ENCODE measurements at regions not wholly inside any gene's neighbourhood (a gene's known extent, or its start where the extent isn't known, plus 50 kb on each side); places are given as distances from the start of the nearest gene placed in this dataset.

DNA sequence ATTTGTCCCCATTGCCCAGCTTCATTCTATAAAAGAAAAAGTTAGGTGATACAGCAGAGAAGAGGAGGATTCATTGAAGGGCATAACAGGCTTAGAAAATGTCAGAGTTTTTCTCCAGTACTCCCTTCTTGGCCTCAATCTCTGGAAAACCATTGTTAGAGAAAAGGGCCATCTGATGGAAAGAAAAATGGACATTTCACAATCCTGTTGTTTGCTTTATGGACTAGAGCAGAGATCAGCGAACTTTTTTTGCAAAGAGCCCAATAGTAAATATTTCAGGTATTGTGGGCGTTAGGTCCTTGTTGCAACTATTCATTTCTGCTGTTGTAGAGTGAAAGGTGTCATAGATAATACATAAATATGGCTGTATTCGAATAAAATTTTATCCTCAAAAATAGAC is 208.8 kb downstream of the TLE4 start:
- H3K4me1 ChIP-seq (ENCODE audit: control insufficient read depth, insufficient read depth, low read length): no peaks in the 10 kb centered on the region
- no peak overlapping the region for H3K4me3 ChIP-seq (ENCODE audit: low read depth, low read length)

DNA sequence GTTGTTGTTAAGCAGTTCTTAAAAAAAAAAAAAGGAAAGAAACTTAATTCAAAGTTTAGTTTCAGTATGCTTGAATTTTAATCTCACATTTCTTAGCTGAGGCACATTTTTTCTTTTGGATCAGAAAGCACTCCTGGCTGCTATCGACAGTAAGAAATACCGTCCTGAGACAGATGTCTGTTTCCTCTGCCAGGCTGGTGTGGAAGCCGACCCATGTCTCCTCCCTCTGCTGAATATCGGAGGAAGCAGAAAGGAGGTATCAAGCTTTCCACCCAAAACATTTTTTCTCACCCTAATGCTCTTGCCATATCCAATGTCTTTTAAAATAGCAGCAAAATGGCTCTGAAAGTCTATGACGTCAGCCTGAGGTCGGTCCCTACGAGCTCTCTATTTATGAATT is 208.1 kb downstream of the TLE4 start:
- no peak overlapping the region for H3K4me3 ChIP-seq (ENCODE audit: low read depth, low read length)
- no peak overlapping the region for H3K9ac ChIP-seq (ENCODE audit: low read depth, low read length)
- H3K4me1 ChIP-seq (ENCODE audit: control insufficient read depth, insufficient read depth, low read length): no peaks in the 10 kb centered on the region
- no peaks in the 10 kb centered on the region for H3K9me3 ChIP-seq (ENCODE audit: control insufficient read depth, insufficient read depth, low read length)
- H3K27me3 ChIP-seq (ENCODE audit: control insufficient read depth, insufficient read depth, low read length): no peaks in the 10 kb centered on the region
- no peaks in the 10 kb centered on the region for H3K36me3 ChIP-seq (ENCODE audit: control insufficient read depth, insufficient read depth, low read length)
- no peak overlapping the region for H3K27ac ChIP-seq (ENCODE audit: low read depth, low read length)

More for the DNA sequence above, 208.8 kb downstream of the TLE4 start:
- H3K36me3 ChIP-seq (ENCODE audit: control insufficient read depth, insufficient read depth, low read length): no peaks in the 10 kb centered on the region
- H3K27me3 ChIP-seq (ENCODE audit: control insufficient read depth, insufficient read depth, low read length): no peaks in the 10 kb centered on the region
- H3K9me3 ChIP-seq (ENCODE audit: control insufficient read depth, insufficient read depth, low read length): no peaks in the 10 kb centered on the region
- H3K27ac ChIP-seq (ENCODE audit: low read depth, low read length): no peak overlapping the region
- H3K9ac ChIP-seq (ENCODE audit: low read depth, low read length): no peak overlapping the region

DNA sequence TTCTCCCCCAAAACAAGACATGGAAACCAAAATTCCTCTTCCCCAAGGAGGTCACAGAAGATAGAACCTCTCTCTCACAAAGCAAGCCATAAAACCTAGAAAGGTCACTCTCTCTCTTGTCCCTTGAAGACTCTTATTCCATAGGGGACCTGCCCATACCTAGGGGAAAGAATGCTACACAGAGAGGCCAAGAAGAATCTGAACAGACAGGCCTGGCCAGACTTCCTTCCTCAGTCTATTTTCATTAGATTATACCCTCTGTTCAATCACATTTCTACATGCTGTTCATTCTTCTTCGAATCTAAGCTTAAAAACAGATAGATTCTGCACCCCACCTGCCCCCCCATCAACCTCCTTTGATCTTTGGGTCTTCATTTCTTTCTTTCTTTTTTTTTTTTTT is 206.8 kb downstream of the TLE4 start:
- H3K27ac ChIP-seq (ENCODE audit: low read depth, low read length): no peak overlapping the region
- H3K4me3 ChIP-seq (ENCODE audit: low read depth, low read length): no peak overlapping the region
- H3K9me3 ChIP-seq (ENCODE audit: control insufficient read depth, insufficient read depth, low read length): no peaks in the 10 kb centered on the region

DNA sequence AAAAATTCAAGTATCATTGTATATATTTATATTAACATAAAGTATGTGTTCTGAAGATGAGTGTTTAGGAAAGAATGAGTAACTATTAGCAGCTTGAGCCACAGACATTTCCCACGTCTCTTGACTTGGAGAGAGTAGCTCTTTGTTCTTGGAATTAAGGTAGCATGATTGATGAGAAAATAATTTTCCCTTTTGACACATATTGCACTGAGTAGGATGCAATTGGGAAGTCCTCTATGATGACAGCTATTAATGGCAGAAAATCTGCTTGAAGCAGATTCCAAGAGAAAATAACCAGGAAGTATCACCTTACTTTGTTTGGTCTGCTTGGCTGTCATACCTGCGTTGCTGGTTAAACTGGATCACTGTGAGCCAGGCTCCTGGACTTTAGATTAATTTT is 204.8 kb downstream of the TLE4 start:
- H3K9ac ChIP-seq (ENCODE audit: low read depth, low read length): no peak overlapping the region
- H3K27me3 ChIP-seq (ENCODE audit: control insufficient read depth, insufficient read depth, low read length): no peaks in the 10 kb centered on the region
- no peaks in the 10 kb centered on the region for H3K4me1 ChIP-seq (ENCODE audit: control insufficient read depth, insufficient read depth, low read length)
- H3K9me3 ChIP-seq (ENCODE audit: control insufficient read depth, insufficient read depth, low read length): no peaks in the 10 kb centered on the region
- no peak overlapping the region for H3K27ac ChIP-seq (ENCODE audit: low read depth, low read length)
- no peak overlapping the region for H3K4me3 ChIP-seq (ENCODE audit: low read depth, low read length)
- no peaks in the 10 kb centered on the region for H3K36me3 ChIP-seq (ENCODE audit: control insufficient read depth, insufficient read depth, low read length)

More for the DNA sequence above, 206.8 kb downstream of the TLE4 start:
- Histone ChIP-seq H3K9ac (ENCODE audit: low read depth, low read length) (no peak overlapping the region), H3K4me1 (ENCODE audit: control insufficient read depth, insufficient read depth, low read length) (no peaks in the 10 kb centered on the region), H3K27me3 (ENCODE audit: control insufficient read depth, insufficient read depth, low read length) (no peaks in the 10 kb centered on the region), H3K36me3 (ENCODE audit: control insufficient read depth, insufficient read depth, low read length) (no peaks in the 10 kb centered on the region)
